Subcutaneous abdominal adipose tissue (tissue), 5 donors: ENCODE measurements at regions not wholly inside any gene's neighbourhood (a gene's known extent, or its start where the extent isn't known, plus 50 kb on each side); places are given as distances from the start of the nearest gene placed in this dataset.

Source experiments
- H3K27ac ChIP-seq: one replicate; pipeline ENCODE4 v1.7.0; 2013; ENCODE audit warnings: low read depth, mild to moderate bottlenecking, inconsistent platforms, low read length, moderate library complexity
- H3K27me3 ChIP-seq, 5 donors: one replicate each; pipeline ENCODE4 v1.7.0; 2013; ENCODE audit warnings: low read length in 5 of 5, inconsistent platforms in 1 of 5; ENCODE audit not compliant: control insufficient read depth in 5 of 5, insufficient read depth in 4 of 5
- H3K36me3 ChIP-seq, 5 donors: one replicate each; pipeline ENCODE4 v1.7.0; 2013; ENCODE audit warnings: low read length in 5 of 5; ENCODE audit not compliant: control insufficient read depth in 5 of 5, insufficient read depth in 5 of 5
- H3K4me1 ChIP-seq, 5 donors: one replicate each; pipeline ENCODE4 v1.7.0; 2013; ENCODE audit warnings: low read length in 5 of 5, mild to moderate bottlenecking in 3 of 5, moderate library complexity in 1 of 5; ENCODE audit not compliant: control insufficient read depth in 5 of 5, insufficient read depth in 5 of 5
- H3K4me3 ChIP-seq, 5 donors: one replicate each; pipeline ENCODE4 v1.7.0; 2013; ENCODE audit warnings: low read length in 5 of 5, low read depth in 1 of 5
- H3K9ac ChIP-seq, 5 donors: one replicate each; pipeline ENCODE4 v1.7.0; 2013; ENCODE audit warnings: low read length in 5 of 5, mild to moderate bottlenecking in 4 of 5, moderate library complexity in 3 of 5
- H3K9me3 ChIP-seq, 5 donors: one replicate each; pipeline ENCODE4 v1.7.0; 2013; ENCODE audit warnings: low read length in 5 of 5; ENCODE audit not compliant: control insufficient read depth in 5 of 5
- donor health status: healthy.
- donor health status: healthy.
- donor health status: healthy.
- donor health status: healthy.
- donor health status: healthy.

- Histone ChIP-seq H3K4me1 (peaks cover 0 to 9% (median 6%) of the 10 kb centered on the region in 5 donors), H3K9me3 (no peaks in the 10 kb centered on the region), H3K27ac (peak overlapping the region; percentile 3), H3K36me3 (no peaks in the 10 kb centered on the region), H3K27me3 (no peaks in the 10 kb centered on the region), H3K9ac (peak overlapping the region in 1 of 5 donors; percentile 37), H3K4me3 (no peak overlapping the region)
Observed at GRCh38 chr1:67582625-67583461, 102.2 kb upstream of the GADD45A start.

- H3K4me1 ChIP-seq = peaks cover 0 to 15% (median 7%) of the 10 kb centered on the region in 5 donors
- no peaks in the 10 kb centered on the region for H3K27me3 ChIP-seq
- no peak overlapping the region for H3K4me3 ChIP-seq
- H3K9me3 ChIP-seq = no peaks in the 10 kb centered on the region
- H3K36me3 ChIP-seq = no peaks in the 10 kb centered on the region
- peak overlapping the region; percentile 13 for H3K27ac ChIP-seq
- no peak overlapping the region for H3K9ac ChIP-seq
Observed at GRCh38 chr1:67583462-67583950, 101.5 kb upstream of the GADD45A start.

- Histone ChIP-seq H3K4me1 (peaks cover 0 to 17% (median 8%) of the 10 kb centered on the region in 5 donors), H3K27me3 (no peaks in the 10 kb centered on the region), H3K36me3 (no peaks in the 10 kb centered on the region), H3K4me3 (no peak overlapping the region), H3K27ac (no peak overlapping the region), H3K9ac (no peak overlapping the region), H3K9me3 (no peaks in the 10 kb centered on the region)
Observed at GRCh38 chr1:67584938-67585337, 100.1 kb upstream of the GADD45A start.

GRCh38 chr1:67586596-67586995, 98.4 kb upstream of the GADD45A start:
- Histone ChIP-seq H3K9me3 (no peaks in the 10 kb centered on the region), H3K27ac (no peak overlapping the region), H3K27me3 (no peaks in the 10 kb centered on the region), H3K4me3 (no peak overlapping the region), H3K36me3 (no peaks in the 10 kb centered on the region), H3K9ac (no peak overlapping the region), H3K4me1 (peaks cover 0 to 28% (median 16%) of the 10 kb centered on the region in 5 donors)

DNA sequence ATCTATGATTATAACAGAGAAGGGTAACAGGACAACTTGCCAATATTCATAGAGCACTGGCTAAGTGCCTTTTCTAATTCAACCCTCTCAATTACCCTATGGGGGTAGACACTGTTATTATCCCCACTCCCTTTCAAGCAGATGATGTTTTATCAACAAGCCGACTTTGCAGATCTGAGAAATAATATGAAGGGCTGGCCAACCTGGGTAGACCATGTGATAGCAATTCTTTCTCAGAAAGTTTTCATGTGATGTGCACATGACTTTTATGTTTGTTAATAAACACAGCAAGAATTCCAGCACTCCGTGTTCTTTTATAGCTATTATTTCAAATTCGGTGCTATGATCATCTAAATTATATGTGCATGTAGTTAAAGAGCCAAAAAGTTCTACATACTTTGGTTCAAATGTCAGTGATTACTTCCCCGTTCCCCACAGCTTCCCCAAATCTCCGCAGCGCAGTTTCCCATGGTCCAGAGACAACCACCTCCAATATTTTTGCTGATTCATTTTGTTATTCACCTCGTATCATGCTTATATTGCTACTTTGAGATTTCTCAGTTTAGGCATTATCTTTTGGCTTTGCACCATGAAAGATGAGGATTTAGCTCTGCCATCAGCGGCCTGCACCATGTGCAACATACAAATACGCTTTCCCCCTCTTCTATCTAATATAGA, 96.7 kb upstream of the GADD45A start:
- H3K9me3 ChIP-seq = no peaks in the 10 kb centered on the region
- no peaks in the 10 kb centered on the region for H3K36me3 ChIP-seq
- peaks cover 0 to 22% (median 16%) of the 10 kb centered on the region in 5 donors for H3K4me1 ChIP-seq
- H3K9ac ChIP-seq = no peak overlapping the region
- H3K4me3 ChIP-seq = no peak overlapping the region
- no peaks in the 10 kb centered on the region for H3K27me3 ChIP-seq
- no peak overlapping the region for H3K27ac ChIP-seq

GRCh38 chr1:67589519-67590233, 95.3 kb upstream of the GADD45A start:
- Histone ChIP-seq H3K4me3 (no peak overlapping the region), H3K27me3 (no peaks in the 10 kb centered on the region), H3K9me3 (no peaks in the 10 kb centered on the region), H3K36me3 (no peaks in the 10 kb centered on the region), H3K9ac (peak overlapping the region in 1 of 5 donors; percentile 15), H3K27ac (no peak overlapping the region), H3K4me1 (peaks cover 0 to 19% (median 13%) of the 10 kb centered on the region in 5 donors)

DNA sequence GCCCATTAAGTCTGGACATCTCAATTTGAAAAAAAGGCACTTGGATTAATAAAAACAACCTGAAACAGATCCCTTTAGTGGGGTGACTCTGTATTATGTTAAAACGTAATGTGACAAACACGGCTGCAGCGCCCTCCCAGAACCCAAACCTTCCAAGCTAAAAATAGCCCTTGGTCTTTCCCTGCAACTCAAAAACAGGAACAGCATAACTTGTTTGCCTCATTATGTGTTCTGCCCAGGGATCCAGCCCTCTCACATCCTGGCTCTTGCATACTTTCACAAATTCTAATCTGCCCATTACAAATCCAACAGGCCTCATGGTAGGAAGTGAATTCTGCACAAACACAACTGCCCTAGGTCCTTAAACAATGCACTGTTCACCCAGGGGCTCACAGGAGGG, 94.7 kb upstream of the GADD45A start:
- Histone ChIP-seq H3K4me1 (peaks cover 0 to 19% (median 13%) of the 10 kb centered on the region in 5 donors), H3K9ac (peak overlapping the region in 1 of 5 donors; percentile 15)

GRCh38 chr1:67594764-67595163, 90.2 kb upstream of the GADD45A start:
- no peak overlapping the region for H3K4me3 ChIP-seq
- no peaks in the 10 kb centered on the region for H3K36me3 ChIP-seq
- peaks cover 0 to 13% (median 9%) of the 10 kb centered on the region in 5 donors for H3K4me1 ChIP-seq
- H3K27ac ChIP-seq = no peak overlapping the region
- no peak overlapping the region for H3K9ac ChIP-seq
- H3K9me3 ChIP-seq = no peaks in the 10 kb centered on the region
- H3K27me3 ChIP-seq = no peaks in the 10 kb centered on the region

More for the DNA sequence above, 94.7 kb upstream of the GADD45A start:
- Histone ChIP-seq H3K36me3 (no peaks in the 10 kb centered on the region), H3K4me3 (no peak overlapping the region), H3K27ac (peak overlapping the region; percentile 3), H3K9me3 (no peaks in the 10 kb centered on the region), H3K27me3 (no peaks in the 10 kb centered on the region)

GRCh38 chr1:67596674-67597073, 88.3 kb upstream of the GADD45A start:
- Histone ChIP-seq H3K27ac (no peak overlapping the region), H3K4me1 (no peaks in the 10 kb centered on the region), H3K9me3 (no peaks in the 10 kb centered on the region), H3K9ac (no peak overlapping the region), H3K27me3 (no peaks in the 10 kb centered on the region), H3K4me3 (no peak overlapping the region), H3K36me3 (no peaks in the 10 kb centered on the region)
